Activated naive CD4-positive, alpha-beta T cell treated with Interleukin-2 at 50 U/mL for 16 hours (primary cell): ENCODE measurements at regions not wholly inside any gene's neighbourhood (a gene's known extent, or its start where the extent isn't known, plus 50 kb on each side); places are given as distances from the start of the nearest gene placed in this dataset.

ENCODE experiments used
- DNase-seq: peaks from one replicate; pipeline ENCODE4 v3.0.0-alpha.2; 2020

- DNase-seq, result no peak
These were observed 112.6 kb downstream of the ENGASE start for GRCh38 chr17:79187186-79187585.

- DNase-seq, result no peak
These were observed 111.8 kb downstream of the ENGASE start for GRCh38 chr17:79186406-79186805.

- DNase-seq, result no peak
These were observed 111.0 kb downstream of the ENGASE start for GRCh38 chr17:79185671-79186070.

- no peak for DNase-seq
These were observed 109.6 kb downstream of the ENGASE start for GRCh38 chr17:79184219-79184618.

- no peak for DNase-seq
These were observed 108.9 kb downstream of the ENGASE start for GRCh38 chr17:79183293-79184158.

GRCh38 chr17:79183043-79183292 lies 108.3 kb downstream of the ENGASE start:
- DNase-seq, result no peak

GRCh38 chr17:79182176-79183042 lies 107.8 kb downstream of the ENGASE start:
- DNase-seq, result no peak

GRCh38 chr17:79180358-79181005 lies 105.9 kb downstream of the ENGASE start:
- no peak for DNase-seq

GRCh38 chr17:79179334-79179733 lies 104.7 kb downstream of the ENGASE start:
- DNase-seq, result no peak

GRCh38 chr17:79177877-79178276 lies 103.3 kb downstream of the ENGASE start:
- no peak for DNase-seq

GRCh38 chr17:79176792-79177601 lies 102.4 kb downstream of the ENGASE start:
- DNase-seq, result no peak

- DNase-seq, result no peak
These were observed 100.6 kb downstream of the ENGASE start for GRCh38 chr17:79174905-79175856.

GRCh38 chr17:79174193-79174765 lies 99.7 kb downstream of the ENGASE start:
- no peak for DNase-seq

- no peak for DNase-seq
These were observed 96.6 kb downstream of the ENGASE start for GRCh38 chr17:79171188-79171587.

GRCh38 chr17:79169861-79170260 lies 95.2 kb downstream of the ENGASE start:
- no peak for DNase-seq

- DNase-seq, result no peak
These were observed 94.7 kb downstream of the ENGASE start for GRCh38 chr17:79169366-79169765.

- no peak for DNase-seq
These were observed 93.9 kb downstream of the ENGASE start for GRCh38 chr17:79168486-79169055.

- no peak for DNase-seq
These were observed 92.9 kb downstream of the ENGASE start for GRCh38 chr17:79167486-79167885.

GRCh38 chr17:79165756-79166473 lies 91.3 kb downstream of the ENGASE start:
- no peak for DNase-seq
